GM21360 (cell line): ENCODE measurements at regions not wholly inside any gene's neighbourhood (a gene's known extent, or its start where the extent isn't known, plus 50 kb on each side); places are given as distances from the start of the nearest gene placed in this dataset.
"Not testable (repeated sequence)": the region's sequence is repeated elsewhere in the genome, so short reads cannot be mapped to it uniquely, and the experiment has no call there.

Experiments used
- ATAC-seq: cut with Tn5 transposase; IDR thresholded peaks from one replicate; pipeline ENCODE4 v1.9.1; 2021; ENCODE audit warnings: mild to moderate bottlenecking, moderate library complexity; ENCODE audit not compliant: unreplicated experiment

DNA sequence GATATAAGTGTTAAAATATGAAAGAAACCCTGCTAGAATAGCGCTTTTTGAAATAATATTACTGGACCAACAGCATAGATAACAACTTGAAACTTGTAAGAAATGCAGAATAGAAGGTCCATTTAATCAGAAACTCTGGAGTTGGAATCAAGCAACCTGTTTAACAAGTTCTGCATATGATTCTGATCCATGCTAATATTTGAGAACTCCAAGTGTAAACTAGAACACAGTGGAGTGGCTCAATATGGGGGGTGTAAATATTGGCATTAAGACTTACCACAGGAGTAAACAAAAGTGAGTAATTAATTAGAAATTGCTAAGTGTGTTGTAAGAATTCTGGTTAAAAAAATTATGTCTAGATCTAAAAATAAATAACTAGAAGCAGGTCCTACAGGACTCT lies 151.2 kb downstream of the SLITRK1 start:
- ATAC-seq: no peak

DNA sequence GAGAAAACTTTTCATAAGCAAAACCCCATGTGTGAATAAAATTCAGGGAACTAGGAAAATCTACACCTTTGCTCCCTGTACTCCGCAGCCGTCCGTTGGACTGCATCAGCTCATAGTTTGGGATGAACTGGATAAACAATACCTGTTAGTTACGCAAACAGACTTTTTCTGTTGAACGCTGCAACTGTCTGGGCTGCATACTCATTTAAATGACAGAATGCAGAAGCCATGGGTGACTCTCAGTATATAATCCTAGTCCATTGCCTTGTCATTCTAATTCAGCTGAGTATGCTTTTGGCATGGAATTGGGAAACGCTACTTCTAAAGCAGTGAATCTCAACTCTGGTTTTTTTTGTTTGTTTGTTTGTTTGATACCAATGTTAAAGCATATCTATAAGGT lies 151.6 kb downstream of the SLITRK1 start:
- no peak for ATAC-seq

DNA sequence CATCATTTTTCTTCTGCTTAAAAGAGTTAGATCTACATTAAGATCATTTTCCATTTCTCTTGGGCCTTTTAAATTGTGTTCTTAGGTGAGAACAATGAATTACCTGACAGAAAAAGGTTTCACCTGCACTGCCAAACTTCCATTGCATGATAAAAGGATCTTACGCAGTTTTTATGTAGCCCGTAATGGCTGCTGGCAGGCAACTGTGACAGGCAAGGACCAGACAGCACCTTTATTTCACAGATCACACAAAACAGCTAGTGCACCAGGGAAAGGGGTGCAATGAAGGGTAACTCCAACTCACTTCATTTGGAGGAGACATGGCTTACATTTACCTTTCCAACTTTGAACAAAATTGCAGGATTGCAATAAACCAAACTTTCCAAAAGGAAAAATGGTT lies 159.8 kb downstream of the SLITRK1 start:
- ATAC-seq: no peak

DNA sequence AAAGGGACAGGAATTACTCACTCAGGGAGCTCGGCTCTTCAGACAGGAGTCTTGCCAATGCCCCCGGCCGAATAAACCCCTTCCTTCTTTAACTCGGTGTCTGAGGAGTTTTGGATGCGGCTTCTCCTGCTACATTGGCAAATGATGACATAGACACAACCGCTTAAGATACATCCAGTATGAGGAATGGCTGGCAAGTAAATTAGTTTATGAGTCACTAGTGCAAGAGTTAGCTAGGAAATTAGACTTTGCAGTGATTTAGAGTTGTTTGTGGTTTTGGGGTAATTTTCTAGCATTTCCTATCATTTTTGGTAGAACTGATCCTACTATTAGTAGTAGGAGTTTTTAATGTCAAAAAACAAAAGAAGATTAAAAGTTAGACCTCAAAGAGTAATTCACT lies 166.2 kb downstream of the SLITRK1 start:
- no peak for ATAC-seq

DNA sequence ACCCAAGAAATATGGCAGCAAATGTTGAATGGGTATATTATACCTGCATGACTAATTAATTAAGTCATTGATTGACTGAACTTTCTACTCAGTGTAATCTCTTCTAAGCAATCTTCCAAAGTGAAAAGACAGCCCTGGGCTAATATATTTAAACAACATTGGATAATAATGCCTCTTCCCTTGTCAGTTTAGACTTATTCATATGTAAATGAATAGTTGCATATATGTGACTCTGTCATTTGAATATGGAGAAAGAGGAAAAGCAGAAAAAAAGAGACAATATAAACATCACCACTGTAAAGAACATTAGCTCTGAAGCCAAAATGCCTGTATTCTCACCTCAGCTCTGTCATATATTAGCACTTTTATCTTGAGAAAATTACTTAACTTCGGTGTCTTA lies 168.0 kb downstream of the SLITRK1 start:
- ATAC-seq: no peak

DNA sequence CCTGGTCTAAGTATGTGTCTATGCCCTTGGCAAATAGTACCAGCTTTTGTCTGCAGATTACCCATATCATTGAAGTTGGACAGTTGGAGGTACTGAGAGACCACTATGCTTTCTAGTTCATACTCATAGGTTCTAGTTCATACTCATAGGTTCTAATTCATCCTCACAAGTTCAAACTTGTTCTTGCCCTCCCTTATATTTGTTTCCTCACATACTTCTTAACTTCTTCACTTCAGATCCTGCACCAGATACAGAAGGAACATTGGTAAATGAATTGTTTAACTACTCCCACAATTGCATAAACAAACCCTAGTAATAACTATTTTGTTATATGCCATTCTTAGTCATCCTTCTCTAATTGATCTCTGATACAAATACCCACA lies 172.2 kb downstream of the SLITRK1 start:
- ATAC-seq: no peak

DNA sequence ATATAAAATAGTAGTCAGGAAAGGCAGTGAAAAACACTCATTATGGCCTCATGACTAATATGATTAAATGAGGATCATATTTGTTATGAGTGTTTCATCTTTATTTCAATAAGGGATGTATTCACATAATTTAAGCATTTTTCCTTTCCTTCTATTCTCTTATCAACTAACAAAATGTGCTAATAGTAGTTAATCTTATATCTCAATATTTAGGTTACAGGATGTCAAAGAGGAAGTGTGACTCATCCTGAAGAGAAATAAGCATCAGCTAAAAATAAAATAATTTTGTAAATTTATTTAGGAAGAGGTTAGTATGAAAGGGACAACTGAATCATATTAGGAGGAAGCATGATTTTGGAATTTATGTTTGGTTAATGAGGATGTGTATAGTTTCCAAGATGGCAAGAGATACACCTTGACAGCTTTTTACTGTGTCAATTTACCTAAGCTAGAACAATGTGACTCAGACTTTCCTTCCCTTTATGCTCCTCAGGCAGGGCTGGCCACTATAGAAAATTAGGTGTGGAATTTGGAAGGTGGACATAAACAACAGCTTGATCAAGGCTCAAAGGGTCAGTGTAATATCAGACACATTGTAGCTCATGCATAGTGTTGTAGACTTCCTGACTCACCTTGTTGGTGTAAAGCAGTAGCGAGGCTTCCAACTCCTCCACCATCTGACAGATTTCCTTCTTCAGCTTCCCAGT lies 172.7 kb downstream of the SLITRK1 start:
- no peak for ATAC-seq

DNA sequence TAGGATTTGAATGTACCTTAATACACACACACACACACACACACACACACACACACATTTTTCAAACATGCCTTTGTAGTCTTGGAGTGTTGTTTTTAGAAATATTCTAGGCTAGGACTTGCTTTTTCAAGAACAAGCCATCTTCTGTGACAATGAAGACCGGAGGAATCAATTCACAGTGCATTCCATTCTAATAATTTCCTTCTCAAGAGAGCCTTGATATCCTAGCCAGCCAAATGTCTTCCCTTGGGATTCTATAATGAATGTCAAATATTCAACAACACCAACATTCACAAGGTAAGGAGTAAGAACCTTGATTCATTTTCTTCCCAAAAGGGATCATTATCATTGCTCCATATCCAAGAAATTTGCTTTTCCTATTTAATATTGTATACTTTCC lies 180.3 kb downstream of the SLITRK1 start:
- ATAC-seq: no peak

DNA sequence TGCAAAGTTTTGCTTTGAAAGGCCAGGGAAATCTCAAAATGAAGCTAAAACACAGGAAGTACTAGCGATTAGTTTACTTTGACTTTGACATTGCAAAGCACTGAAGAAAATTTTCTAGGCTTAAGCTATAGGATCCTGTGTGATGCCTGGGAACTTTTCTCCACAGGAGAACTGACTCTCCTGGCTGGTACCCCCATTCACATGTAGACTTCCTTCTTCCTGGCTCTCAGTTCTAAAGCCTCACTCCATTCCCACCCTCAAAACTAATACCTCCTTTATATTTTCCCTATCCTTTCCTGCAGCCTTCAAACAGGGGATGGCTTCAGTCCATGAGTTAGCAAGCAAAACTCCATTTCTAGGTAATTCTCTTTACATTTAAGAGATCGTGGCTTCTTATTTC lies 189.5 kb downstream of the SLITRK1 start:
- no peak for ATAC-seq

DNA sequence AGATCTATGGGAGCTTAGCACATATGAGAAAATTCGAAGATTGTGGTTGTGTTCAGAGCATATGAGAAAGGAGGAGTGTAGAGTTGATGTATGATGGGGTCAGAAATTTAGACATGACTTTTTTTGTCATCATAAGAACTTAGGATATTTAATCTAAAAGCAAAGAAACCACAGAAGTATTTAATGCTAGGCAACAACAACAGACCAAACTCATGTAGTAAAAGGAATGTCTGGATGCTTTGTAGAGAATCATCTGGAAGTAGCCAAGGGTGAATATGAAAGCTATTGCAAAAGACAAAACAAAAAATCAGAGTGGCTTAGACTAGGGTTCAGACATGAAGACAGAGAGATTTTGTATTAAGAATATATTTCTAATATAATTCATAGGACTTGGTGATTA lies 190.3 kb downstream of the SLITRK1 start:
- no peak for ATAC-seq

DNA sequence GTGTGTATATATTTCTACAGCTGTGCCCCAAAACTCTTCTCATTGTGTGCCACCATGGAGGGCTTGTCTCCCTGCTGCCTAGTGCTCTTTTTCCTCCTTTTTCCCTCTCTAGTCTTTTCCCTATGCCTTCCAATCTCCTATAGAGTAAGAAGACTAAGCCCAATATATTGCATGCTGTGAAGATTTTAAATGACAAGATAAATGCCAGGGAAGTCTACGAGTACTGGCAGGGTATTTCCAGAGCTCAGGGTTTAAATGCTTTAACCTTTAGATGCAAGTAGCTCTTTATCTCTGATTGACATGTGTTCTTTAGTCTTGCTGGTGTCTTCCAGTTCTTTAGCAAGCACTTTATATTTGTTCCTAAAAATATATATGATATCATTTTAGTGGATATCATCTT lies 200.7 kb downstream of the SLITRK1 start:
- ATAC-seq: no peak

DNA sequence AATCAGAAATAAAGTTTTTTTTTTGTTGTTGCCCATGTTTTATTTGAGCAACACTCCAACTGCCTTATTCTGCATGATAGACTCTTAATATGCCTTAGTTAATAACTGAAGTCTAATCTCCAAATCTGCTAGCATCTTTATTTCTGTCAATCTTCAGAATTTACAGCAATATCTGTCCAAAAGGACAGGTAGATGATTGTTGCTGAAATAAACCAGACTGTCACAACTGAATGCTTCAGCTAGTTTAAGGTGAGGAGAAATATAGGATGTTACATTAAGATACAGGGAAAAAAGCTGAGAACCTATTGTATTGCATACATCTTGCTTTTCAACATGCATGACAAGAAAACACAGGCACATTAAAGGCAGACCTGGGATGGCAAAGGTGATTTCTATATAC lies 204.3 kb downstream of the SLITRK1 start:
- no peak for ATAC-seq

DNA sequence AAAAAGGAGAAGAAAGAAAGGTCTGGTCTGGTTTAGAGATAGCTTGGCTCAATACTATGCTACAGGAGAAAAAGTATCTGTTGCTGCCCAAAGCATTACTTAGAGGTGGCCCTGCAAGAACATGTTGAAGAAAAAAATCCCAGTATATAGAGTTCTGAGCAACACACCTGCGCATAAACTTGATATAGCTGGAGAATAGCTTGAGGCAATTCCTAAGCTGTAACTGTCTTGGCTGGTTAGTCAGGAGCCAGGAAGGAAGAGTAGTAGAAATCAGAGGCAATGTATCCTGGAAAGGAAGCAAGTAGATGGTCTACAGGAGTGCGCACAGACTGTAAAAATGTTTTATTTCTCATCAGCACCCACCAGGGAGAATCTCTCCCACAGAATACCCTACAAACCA lies 209.7 kb downstream of the SLITRK1 start:
- no peak for ATAC-seq

DNA sequence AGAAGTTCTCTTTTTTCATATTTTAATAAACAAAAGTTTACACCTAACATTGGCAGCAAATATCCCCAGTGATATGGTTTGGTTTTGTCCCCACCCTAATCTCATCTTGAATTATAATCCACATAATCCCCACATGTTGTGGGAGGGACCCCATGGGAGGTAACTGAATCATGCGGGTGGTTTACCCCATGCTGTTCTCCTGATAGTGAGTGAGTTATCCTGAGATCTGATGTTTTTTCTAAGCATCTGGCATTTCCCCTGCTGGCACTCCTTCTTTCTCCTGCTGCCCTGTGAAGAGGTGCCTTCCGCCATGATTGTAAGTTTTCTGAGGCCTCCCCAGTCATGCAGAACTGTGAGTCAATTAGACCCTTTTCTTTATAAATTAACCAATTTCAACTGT lies 214.7 kb downstream of the SLITRK1 start:
- no peak for ATAC-seq

DNA sequence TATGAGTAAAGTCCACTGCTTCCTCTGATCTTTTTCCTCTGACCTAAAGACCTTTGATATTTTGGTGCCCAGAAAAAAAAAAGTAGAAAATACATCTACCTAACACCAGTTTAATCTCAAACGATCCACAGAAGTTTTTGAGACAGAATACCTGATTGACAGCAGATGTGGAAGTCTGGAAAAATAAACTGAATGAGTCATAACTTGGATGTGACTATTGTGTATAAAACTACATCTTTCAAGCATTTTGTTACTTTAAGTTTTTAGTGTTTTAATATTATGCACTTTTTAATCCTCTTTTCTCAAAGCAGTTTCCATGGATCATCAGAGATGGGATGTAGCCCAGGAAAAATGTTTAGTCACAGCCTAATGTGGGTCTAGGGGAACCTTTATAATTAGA lies 216.1 kb downstream of the SLITRK1 start:
- ATAC-seq: no peak

DNA sequence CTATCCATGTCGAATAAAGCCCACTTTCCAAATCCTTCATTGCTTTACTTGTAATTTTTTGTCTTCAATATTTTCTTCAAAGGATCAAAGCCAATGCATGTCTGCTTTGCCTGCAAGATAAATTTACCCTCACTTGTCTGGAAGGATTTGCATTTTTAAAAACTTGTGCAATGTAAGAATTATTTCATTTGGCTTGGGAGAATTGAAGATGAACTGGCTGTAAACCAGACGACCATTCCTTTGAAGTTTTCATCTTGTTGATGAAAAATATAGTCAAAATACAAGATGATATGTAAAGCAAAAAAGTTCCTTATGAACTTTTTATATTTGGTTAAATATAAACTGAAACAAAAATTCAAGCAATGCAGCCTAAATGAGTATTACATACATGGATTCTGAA lies 225.0 kb downstream of the SLITRK1 start:
- no peak for ATAC-seq

DNA sequence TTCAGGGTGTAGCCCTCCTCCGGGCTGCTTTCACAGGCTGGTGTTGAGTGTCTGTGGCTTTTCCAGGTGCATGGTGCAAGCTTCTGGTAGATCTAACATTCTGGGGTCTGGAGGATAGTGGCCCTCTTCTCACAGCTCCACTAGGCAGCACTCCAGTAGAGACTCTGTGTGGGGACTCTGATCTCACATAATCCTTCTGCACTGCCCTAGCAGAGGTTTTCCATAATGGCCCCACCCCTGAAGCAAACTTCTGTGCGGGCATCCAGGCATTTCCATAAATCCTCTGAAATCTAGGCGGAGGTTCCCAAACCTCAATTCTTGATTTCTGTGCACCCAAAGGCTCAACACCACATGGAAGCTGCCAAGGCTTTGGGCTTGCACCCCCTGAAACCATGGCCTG lies 239.7 kb downstream of the SLITRK1 start:
- not testable (repeated sequence) for ATAC-seq

DNA sequence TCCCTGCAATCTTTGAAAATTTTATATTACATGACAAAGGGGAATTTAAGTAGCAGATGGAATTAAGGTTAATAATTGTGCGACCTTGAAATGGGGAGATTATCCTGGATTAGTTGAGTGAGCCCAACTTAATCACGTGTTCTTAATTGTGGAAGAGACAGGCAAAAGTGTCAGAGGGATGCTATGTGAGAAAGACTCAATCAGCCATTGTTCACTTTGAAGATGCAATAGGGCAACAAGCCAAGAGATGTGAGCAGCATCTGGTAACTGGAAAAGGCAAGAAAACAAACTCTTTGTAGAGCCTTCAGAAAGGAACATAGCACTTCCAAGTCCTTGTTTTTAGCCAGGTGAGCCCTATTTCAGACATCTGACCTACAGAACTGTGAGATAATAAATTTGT lies 247.7 kb downstream of the SLITRK1 start:
- ATAC-seq: no peak

DNA sequence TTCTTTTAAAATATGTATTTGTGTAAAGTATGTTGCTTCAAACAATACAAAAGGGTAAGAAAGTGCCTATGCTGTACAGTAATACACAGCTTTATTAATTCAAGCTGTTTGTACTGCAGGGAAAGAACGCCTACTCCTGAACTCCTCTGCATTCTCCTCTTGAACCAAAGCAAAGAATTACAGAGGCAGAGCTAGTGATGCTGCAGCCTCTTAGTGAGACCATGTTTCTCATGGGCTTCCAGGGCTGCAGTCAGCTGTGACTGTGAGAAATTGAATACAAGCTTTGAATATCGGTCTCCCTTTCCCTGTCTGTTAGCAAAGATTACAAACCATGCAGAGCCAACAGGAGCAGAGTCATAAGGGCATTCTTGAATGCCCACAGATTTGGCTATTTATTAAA lies 248.5 kb downstream of the SLITRK1 start:
- no peak for ATAC-seq

DNA sequence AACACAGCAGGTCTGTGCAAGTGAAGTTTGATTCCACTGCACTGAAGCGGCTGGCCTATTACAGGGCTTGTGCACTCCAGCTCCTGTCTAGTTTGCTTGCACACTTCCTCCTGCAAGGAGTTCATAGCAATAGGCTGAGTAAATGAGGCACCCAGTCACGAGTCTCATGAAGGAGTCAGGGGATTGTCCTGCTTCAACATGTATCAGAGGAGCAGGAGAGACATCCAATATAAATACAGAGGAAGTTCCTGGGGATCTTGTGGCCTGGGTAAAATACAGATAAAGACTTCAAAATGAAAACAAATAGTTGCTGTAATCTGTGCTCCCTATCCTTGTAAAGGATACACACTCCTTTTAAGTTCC lies 259.9 kb downstream of the SLITRK1 start:
- no peak for ATAC-seq

DNA sequence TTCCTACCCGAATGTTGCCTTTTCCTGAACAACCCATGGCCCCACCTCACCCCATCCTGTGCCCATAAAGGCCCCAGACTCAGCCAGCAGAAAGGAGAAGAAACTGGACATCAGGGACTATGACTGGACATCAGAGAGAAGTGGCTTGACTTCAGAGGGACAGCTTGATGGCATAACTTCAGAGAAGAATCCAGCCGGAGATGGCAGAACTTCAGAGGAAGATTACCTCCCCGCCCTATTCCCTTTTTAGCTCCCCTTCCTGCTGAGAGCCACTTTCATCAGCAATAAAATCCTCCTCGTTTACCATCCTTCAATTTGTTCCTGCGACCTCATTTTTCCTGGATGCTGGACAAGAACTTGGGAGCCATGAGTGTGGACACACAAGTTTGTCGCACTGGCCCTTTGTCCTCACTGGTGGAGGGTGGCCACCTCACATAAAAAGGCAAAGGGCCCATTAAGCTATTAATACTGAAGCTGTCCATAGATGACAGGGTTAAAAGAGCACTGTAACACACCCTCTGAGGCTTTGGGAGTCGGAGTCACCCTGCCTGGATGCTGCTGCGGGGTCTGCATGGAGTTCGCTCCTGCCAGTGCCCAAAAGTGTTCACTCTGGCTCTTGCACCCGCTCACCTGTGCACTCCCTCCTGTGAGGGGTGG lies 260.4 kb downstream of the SLITRK1 start:
- ATAC-seq: no peak

DNA sequence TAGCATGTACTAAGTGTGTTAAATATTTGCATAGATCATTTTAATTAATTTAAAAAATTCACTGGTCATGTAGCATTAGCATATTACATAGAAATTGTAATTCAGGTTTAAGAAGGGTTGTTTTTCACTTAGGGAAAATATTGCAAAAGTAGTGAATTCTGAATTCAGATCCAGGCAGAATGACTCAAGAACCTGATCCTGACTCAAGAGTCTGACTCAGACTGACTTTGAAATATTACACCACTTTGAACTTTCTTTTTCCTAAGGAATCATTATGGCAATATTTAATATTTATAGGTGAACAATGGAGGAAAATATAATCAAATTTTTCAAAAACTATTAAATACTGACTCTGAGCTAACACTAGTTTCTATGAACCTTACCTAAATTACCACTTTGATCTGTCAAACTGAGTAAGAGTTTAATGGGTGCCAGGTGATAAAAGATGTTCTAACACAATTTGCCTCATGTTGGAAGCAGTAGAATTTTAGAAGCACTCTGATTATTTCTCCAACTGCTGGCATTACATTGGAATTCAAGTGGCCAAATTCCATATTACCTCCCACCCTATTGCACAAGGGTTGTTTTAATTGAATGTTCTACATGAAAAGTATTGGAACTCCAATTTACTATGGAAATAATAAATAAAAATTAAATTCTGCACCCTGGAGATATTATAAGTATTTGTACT lies 261.6 kb downstream of the SLITRK1 start:
- no peak for ATAC-seq
